NCI-H226 (cell line): ENCODE measurements at regions not wholly inside any gene's neighbourhood (a gene's known extent, or its start where the extent isn't known, plus 50 kb on each side); places are given as distances from the start of the nearest gene placed in this dataset.
A peak's percentile ranks its signal among the peaks of the same experiment; 100 is the strongest.

Source experiments
- DNase-seq: peaks from one replicate; pipeline ENCODE4 v3.0.0-alpha.2; 2015

DNA sequence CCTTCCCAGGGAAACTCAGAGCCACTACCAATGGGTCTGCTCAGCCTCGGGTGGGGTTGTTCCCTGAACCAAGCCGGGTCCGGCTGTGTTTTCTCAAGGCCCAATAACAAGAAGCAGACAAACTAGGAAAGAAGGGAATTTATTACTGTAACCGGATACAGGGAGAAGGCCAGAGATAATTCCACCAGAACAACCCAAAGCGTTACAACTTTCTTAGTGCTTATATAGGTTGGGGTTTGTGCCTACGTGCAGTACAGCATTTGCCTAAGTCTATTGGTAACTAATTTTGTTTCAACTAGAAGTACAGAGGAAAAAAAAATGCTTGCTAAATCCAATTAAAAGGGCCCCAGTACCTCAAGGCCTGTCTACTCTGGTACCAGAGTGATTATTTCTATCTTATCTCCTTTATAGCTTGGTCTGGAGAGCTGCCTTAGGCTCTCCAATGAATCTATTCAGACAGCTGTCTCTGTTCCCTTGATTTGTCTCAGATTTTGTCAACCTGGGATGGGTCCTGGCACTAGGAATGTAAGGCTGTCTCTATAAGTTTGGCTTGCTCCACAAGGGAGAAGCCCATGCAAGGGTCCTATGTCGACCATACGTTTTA is 57.3 kb upstream of the CCDC190 start:
- DNase-seq: no peak

DNA sequence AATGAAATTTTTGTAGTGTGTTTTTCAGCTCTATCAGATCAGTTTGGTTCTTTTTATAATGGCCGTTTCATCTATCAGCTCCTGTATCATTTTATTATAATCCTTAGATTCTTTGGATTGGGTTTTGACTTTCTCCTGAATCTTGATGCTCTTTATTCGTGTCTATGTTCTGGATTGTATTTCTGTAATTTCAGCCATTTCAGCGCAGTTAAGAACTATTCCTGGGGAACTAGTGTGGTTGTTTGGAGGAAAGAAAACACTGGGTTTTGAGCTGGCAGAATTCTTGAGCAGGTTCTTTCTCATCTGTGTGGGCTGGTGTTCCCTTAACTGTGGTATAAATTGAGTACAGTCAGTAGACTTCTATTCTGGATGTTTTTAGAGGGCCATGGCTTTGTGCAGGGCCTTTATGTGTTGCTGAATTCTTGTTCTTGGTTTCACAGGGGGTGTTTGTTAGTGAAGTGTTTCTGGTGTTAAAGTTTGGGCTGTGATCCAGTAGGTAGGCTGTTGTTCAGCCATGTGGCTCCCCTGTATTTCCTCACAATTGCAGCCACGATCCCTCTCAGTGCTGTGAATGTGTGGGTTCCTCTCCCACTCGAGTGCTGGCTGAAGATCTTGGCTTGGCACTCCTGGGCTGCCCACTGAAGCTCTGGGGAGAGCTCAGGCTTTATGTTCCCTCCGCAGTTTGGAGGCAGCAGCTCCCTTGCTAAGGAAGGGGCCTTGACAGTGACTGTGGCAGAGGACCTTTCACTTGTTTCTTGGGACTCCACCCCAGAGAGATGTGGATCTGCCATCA is 56.0 kb upstream of the CCDC190 start:
- no peak for DNase-seq

DNA sequence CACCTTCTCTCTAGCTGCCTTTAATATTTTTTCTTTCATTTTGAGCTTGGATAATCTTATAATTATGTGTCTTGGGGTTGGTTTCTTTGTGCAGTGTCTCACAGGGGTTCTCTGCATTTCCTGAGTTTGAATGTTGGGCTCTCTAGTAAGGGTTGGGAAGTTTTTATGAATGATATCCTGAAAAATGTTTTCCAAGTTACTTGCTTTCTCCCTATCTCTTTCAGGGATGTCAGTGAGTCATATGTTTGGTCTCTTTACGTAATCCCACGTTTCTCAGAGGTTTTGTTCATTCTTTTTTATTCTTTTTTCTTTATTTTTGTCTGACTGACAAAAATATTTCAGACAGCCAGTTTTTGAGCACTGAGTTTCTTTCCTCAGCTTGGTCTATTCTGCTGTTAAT is 55.4 kb upstream of the CCDC190 start:
- peak; percentile 76 for DNase-seq

DNA sequence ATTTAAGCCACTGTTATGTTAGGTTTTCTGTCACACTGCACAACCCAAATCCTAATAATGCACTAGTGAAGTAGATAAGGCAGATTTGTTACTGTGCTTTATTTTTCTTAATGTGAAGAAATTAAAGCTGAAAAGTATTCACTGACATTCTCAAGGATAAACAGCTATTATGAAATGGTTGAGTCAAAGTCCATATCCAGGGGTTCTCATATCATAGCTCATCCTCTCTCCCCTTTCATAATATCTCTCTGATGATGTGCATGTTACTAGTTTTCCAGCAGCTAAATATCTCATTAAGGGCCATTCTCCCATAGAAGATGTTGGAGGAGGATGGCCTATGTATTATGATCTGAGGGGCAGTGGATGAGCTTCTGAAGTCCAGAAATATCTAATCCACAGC is 53.6 kb upstream of the CCDC190 start:
- DNase-seq: no peak

DNA sequence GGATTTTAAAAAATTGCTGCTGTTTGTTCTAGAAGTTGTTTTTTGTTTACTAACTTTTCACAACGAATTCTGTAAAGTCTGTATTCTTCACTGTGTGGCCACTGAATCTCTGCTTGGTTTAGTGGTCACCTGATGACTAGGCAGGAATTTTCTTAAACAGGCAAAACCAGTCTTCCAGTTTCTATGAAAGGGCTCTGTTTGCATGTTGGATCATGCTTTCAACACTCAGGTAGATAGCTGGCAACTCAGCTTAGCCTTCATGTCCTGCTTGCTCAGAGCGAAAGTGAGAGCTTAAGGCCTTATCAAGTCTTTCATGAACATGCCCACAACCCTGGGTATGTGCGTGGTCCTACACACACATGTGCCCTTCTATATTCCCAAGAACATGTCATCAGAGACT is 52.4 kb upstream of the CCDC190 start:
- no peak for DNase-seq

DNA sequence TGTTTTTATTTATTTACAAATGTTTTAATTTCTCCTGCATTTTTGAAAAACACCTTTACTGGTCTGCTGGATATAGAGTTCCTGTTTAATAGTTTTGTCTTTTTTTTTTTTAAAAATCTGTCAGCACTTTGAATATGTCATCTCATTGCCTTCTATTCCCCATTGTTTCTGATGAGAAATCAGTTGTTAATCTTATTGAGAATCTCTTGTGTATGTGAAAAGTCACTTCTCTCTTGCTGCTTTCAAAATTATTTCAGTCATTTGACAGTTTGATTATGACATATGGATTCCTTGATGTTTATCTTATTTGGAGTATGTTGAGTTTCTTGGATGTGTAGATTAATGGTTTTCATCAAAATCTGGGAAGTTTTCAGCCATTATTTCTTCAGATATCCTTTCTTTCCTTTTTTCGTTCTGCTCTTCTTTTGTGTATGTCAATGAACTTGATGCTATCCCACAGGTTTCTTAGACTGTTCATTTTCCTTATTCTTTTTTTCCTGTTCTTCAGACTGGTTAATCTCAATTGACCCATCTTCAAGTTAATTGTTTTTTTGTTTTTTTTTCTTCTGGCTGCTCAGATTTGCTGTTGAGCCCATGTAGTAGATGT is 51.2 kb upstream of the CCDC190 start:
- DNase-seq: no peak
